GM10248 (cell line): ENCODE measurements at regions not wholly inside any gene's neighbourhood (a gene's known extent, or its start where the extent isn't known, plus 50 kb on each side); places are given as distances from the start of the nearest gene placed in this dataset.

Experiments
- CTCF ChIA-PET: fragments of 300-600 bp; sonication (Branson Sonifier 250); formaldehyde crosslinking; extraction: SDS; loops from one replicate; lab custom pipeline; 2021; ENCODE audit warnings: antibody characterized with exemption; lab: Yijun Ruan, JAX
- POLR2A ChIA-PET: fragments of 350-650 bp; sonication (Branson Sonifier 250); formaldehyde crosslinking; extraction: SDS; loops from one replicate; lab custom pipeline; 2020; ENCODE audit warnings: antibody characterized with exemption; lab: Yijun Ruan, JAX
- DNase-seq: peaks from one replicate; pipeline ENCODE4 v3.0.0; 2012; ENCODE audit errors: extremely low spot score
- CTCF ChIP-seq: IDR thresholded peaks from 2 replicates; pipeline ENCODE4 v1.5.1; 2012; ENCODE audit warnings: mild to moderate bottlenecking, low read depth; ENCODE audit errors: extremely low read depth, missing control alignments, control extremely low read depth

- TF ChIP-seq CTCF, result no peak
- DNase-seq, result no peak
- CTCF ChIA-PET, result interaction anchor here (1.3 kb wide), 1 partner anchor 86 kb away, joined by 3 read pairs; no protein-coding TSS in a partner anchor
- POLR2A ChIA-PET, result no interaction called here
Observed at GRCh38 chr13:73832128-73832588, 302.0 kb downstream of the KLF12 start.

GRCh38 chr13:73829416-73829815, 304.8 kb downstream of the KLF12 start:
- ChIA-PET POLR2A (no interaction called here), CTCF (no interaction called here)
- TF ChIP-seq CTCF, result no peak
- DNase-seq, result no peak

GRCh38 chr13:73828811-73829210, 305.4 kb downstream of the KLF12 start:
- ChIA-PET POLR2A (no interaction called here), CTCF (interaction anchor here (1.2 to 1.6 kb wide), 3 partner anchors 14 to 458 kb away, joined by 4 to 10 read pairs (median 4); no protein-coding TSS in a partner anchor)
- TF ChIP-seq CTCF, result no peak
- DNase-seq, result no peak

- no peak for TF ChIP-seq CTCF
- CTCF ChIA-PET, result interaction anchor here (1.6 kb wide), 1 partner anchor 459 kb away, joined by 10 read pairs; no protein-coding TSS in a partner anchor
- DNase-seq, result no peak
- POLR2A ChIA-PET, result no interaction called here
Observed at GRCh38 chr13:73827434-73827833, 306.8 kb downstream of the KLF12 start.

- TF ChIP-seq CTCF, result no peak
- DNase-seq, result no peak
- POLR2A ChIA-PET, result no interaction called here
- CTCF ChIA-PET, result interaction anchor here (1.1 to 1.3 kb wide), 3 partner anchors 10 to 462 kb away, joined by 3 to 6 read pairs (median 3); no protein-coding TSS in a partner anchor
Observed at GRCh38 chr13:73825143-73825542, 309.1 kb downstream of the KLF12 start.

GRCh38 chr13:73822668-73823592, 311.3 kb downstream of the KLF12 start:
- DNase-seq, result no peak
- TF ChIP-seq CTCF, result no peak
- CTCF ChIA-PET, result interaction anchor here (1.5 to 2.1 kb wide), 2 partner anchors 13 to 14 kb away, joined by 4 to 5 read pairs; no protein-coding TSS in a partner anchor
- POLR2A ChIA-PET, result no interaction called here
